Thyroid gland (tissue), 4 donors: ENCODE measurements at regions not wholly inside any gene's neighbourhood (a gene's known extent, or its start where the extent isn't known, plus 50 kb on each side); places are given as distances from the start of the nearest gene placed in this dataset.

Source experiments
- CTCF ChIP-seq, 6 experiments: fragments of 200-600 bp in 3 of 6; fragments of 450-650 bp in 3 of 6; sonication (generic) in 3 of 6; IDR thresholded peaks; one replicate each; pipeline ENCODE4 v1.5.1; 2016 to 2019; ENCODE audit warnings: antibody characterized with exemption in 6 of 6, mild to moderate bottlenecking in 2 of 6, inconsistent platforms in 1 of 6, moderate library complexity in 1 of 6
- POLR2A ChIP-seq, 2 donors: fragments of 450-650 bp; IDR thresholded peaks; one replicate each; pipeline ENCODE4 v1.6.1; 2017; ENCODE audit warnings: antibody characterized with exemption in 2 of 2, mild to moderate bottlenecking in 2 of 2, moderate library complexity in 1 of 2

- TF ChIP-seq CTCF (IDR thresholded peaks at IDR 0.05) (no peak), POLR2A (IDR thresholded peaks at IDR 0.05) (no peak)
Observed at GRCh38 chr22:48396785-48397530, 1430.7 kb downstream of the BRD1 start.
